HL-60 (cell line): ENCODE measurements at regions not wholly inside any gene's neighbourhood (a gene's known extent, or its start where the extent isn't known, plus 50 kb on each side); places are given as distances from the start of the nearest gene placed in this dataset.

ENCODE experiments used
- DNase-seq, 2 experiments: peaks; one replicate each; pipeline ENCODE4 v3.0.0-alpha.2; 2010 to 2020; ENCODE audit warnings: low read depth in 1 of 2, low spot score in 1 of 2
- H3K27ac ChIP-seq: fragments of 250-450 bp; sonication (Bioruptor Pico); replicated peaks from 2 replicates; pipeline ENCODE4 v1.5.1; 2020; ENCODE audit warnings: mild to moderate bottlenecking, moderate library complexity
- H3K27me3 ChIP-seq: fragments of 250-450 bp; sonication (Bioruptor Pico); 2 replicates; pipeline ENCODE4 v1.5.1; 2021; ENCODE audit warnings: mild to moderate bottlenecking, moderate library complexity; ENCODE audit not compliant: insufficient read depth, poor library complexity, severe bottlenecking
- H3K4me3 ChIP-seq: replicated peaks from 2 replicates; pipeline ENCODE4 v1.5.1; 2011; ENCODE audit warnings: mild to moderate bottlenecking, control low read depth, low read length; ENCODE audit not compliant: insufficient read depth
- CTCF ChIP-seq: IDR thresholded peaks from one replicate; pipeline ENCODE4 v1.5.1; 2011; ENCODE audit warnings: low read length, control low read depth, inconsistent platforms; ENCODE audit not compliant: insufficient read depth
- GABPA ChIP-seq: IDR thresholded peaks from 2 replicates; pipeline ENCODE4 v1.6.1; 2012; ENCODE audit warnings: low read depth
- POLR2AphosphoS5 ChIP-seq: IDR thresholded peaks from 2 replicates; pipeline ENCODE4 v1.6.1; 2012; ENCODE audit warnings: low read depth
- REST ChIP-seq: IDR thresholded peaks from 2 replicates; pipeline ENCODE4 v1.6.1; 2012; ENCODE audit warnings: low read depth; ENCODE audit not compliant: insufficient replicate concordance
- SPI1 ChIP-seq: IDR thresholded peaks from 2 replicates; pipeline ENCODE4 v1.6.1; 2012; ENCODE audit warnings: low read depth, mild to moderate bottlenecking, borderline replicate concordance

GRCh38 chr4:111178231-111178630, 555.4 kb upstream of the PITX2 start:
- TF ChIP-seq GABPA (no peak), SPI1 (no peak), CTCF (no peak), POLR2AphosphoS5 (no peak)
- H3K4me3 ChIP-seq = no peak overlapping the region

GRCh38 chr4:111187108-111187507, 564.2 kb upstream of the PITX2 start:
- no peak for DNase-seq
- Histone ChIP-seq H3K27me3 (no peaks in the 10 kb centered on the region), H3K4me3 (no peak overlapping the region), H3K27ac (no peak overlapping the region)
- TF ChIP-seq SPI1 (no peak), GABPA (no peak), CTCF (no peak)

More at GRCh38 chr4:111178231-111178630, 555.4 kb upstream of the PITX2 start:
- H3K27ac ChIP-seq = no peak overlapping the region
- no peaks in the 10 kb centered on the region for H3K27me3 ChIP-seq
- DNase-seq = no peak

GRCh38 chr4:111198446-111198845, 575.6 kb upstream of the PITX2 start:
- H3K4me3 ChIP-seq = no peak overlapping the region

More at GRCh38 chr4:111198446-111198845, 575.6 kb upstream of the PITX2 start:
- no peak for DNase-seq
- TF ChIP-seq SPI1 (no peak), GABPA (no peak), POLR2AphosphoS5 (no peak), CTCF (no peak), REST (no peak)
- H3K27me3 ChIP-seq = no peaks in the 10 kb centered on the region
- H3K27ac ChIP-seq = no peak overlapping the region
